NCI-H446 treated with DMSO at 0.1 percent for 48 hours (cell line): ENCODE measurements at regions not wholly inside any gene's neighbourhood (a gene's known extent, or its start where the extent isn't known, plus 50 kb on each side); places are given as distances from the start of the nearest gene placed in this dataset.

ENCODE experiments used
- DNase-seq: peaks from one replicate; lab custom pipeline; 2025; lab: John Stamatoyannopoulos, UW

- no peak for DNase-seq
These were observed 126.1 kb downstream of the GDAP2 start for GRCh38 chr1:117803318-117803717.

GRCh38 chr1:117809764-117810163 is 119.7 kb downstream of the GDAP2 start:
- DNase-seq: no peak

- DNase-seq: no peak
These were observed 118.9 kb downstream of the GDAP2 start for GRCh38 chr1:117810553-117810952.

- no peak for DNase-seq
These were observed 116.4 kb downstream of the GDAP2 start for GRCh38 chr1:117812869-117813511.
